ENCODE measurements at regions not wholly inside any gene's neighbourhood (a gene's known extent, or its start where the extent isn't known, plus 50 kb on each side); places are given as distances from the start of the nearest gene placed in this dataset.

DNA sequence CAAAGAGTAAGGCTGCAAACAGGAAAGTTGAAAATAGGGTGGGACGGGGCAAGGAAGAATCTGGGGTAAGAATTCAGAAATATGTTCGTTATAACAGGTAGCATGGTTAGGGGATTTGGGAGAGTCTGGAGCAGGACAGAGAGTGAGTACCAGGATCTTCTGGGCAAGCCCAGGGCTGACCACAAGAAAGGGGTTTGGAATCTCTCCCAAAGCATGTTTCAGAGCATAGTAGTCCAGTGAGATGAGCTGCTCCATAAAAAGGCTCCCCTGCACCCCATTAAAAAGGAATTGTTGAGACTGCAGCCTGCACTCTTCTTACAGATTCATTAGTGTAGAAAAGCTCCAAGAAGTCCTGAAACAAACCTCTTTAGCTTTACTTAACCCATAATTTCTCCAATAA lies 291.1 kb downstream of the MTX2 start:
- H3K4me1 Mint-ChIP-seq, result no peaks in the 10 kb centered on the region
- WGBS (ENCODE audit: insufficient coverage), result 78% methylated on average over 1 of the region's 2 CpGs
- no peaks in the 10 kb centered on the region for H3K9me3 Mint-ChIP-seq
- peaks cover 40 to 76% of the 10 kb centered on the region in 2 donors for H3K27me3 Mint-ChIP-seq (ENCODE audit: low read depth in 2 of 2)
- no peaks in the 10 kb centered on the region for H3K36me3 Mint-ChIP-seq
- DNase-seq (no peak), ATAC-seq (no peak)
- H3K4me3 Mint-ChIP-seq, result no peak overlapping the region
- no peak overlapping the region for H3K27ac Mint-ChIP-seq
- Histone ChIP-seq H3K4me3 (ENCODE audit: low read length) (no peak overlapping the region), H3K4me1 (ENCODE audit: control insufficient read depth, insufficient read depth, low read length) (no peaks in the 10 kb centered on the region), H3K27ac (ENCODE audit: low read length) (no peak overlapping the region), H3K27me3 (ENCODE audit: control insufficient read depth, insufficient read depth, low read length) (peaks cover 5% of the 10 kb centered on the region), H3K9me3 (ENCODE audit: control insufficient read depth, insufficient read depth, low read length) (no peaks in the 10 kb centered on the region), H3K36me3 (ENCODE audit: control insufficient read depth, insufficient read depth, low read length) (no peaks in the 10 kb centered on the region)
- intact Hi-C loops (cut with micrococcal nuclease), result no loop called here
- TF ChIP-seq, protein P1, sequence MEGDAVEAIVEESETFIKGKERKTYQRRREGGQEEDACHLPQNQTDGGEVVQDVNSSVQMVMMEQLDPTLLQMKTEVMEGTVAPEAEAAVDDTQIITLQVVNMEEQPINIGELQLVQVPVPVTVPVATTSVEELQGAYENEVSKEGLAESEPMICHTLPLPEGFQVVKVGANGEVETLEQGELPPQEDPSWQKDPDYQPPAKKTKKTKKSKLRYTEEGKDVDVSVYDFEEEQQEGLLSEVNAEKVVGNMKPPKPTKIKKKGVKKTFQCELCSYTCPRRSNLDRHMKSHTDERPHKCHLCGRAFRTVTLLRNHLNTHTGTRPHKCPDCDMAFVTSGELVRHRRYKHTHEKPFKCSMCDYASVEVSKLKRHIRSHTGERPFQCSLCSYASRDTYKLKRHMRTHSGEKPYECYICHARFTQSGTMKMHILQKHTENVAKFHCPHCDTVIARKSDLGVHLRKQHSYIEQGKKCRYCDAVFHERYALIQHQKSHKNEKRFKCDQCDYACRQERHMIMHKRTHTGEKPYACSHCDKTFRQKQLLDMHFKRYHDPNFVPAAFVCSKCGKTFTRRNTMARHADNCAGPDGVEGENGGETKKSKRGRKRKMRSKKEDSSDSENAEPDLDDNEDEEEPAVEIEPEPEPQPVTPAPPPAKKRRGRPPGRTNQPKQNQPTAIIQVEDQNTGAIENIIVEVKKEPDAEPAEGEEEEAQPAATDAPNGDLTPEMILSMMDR (IDR thresholded peaks at IDR 0.05), result no peak

DNA sequence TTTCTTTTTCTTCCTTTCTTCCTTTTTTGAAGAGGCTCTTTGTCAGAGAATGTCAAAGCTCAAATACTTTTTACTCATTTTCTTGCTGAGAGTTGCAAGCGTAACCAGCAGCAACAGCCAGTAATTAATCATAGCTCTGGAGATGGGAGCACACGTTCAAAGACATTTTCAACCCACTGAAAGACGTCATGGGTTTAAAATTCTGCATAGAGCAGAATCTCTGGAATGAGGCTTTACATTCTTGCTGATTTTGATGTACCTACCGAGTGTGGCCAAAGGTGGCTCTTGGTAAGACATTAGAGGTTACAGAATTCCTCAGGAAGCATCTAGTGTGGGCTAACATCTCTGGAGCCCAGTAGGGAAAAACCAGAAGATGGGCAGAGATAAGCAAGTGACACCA lies 292.5 kb downstream of the MTX2 start:
- no peak for ATAC-seq
- H3K9me3 Mint-ChIP-seq, result no peaks in the 10 kb centered on the region
- H3K36me3 Mint-ChIP-seq, result no peaks in the 10 kb centered on the region
- H3K4me1 Mint-ChIP-seq, result no peaks in the 10 kb centered on the region
- Histone ChIP-seq H3K9me3 (ENCODE audit: control insufficient read depth, insufficient read depth, low read length) (no peaks in the 10 kb centered on the region), H3K36me3 (ENCODE audit: control insufficient read depth, insufficient read depth, low read length) (no peaks in the 10 kb centered on the region), H3K27ac (ENCODE audit: low read length) (no peak overlapping the region), H3K27me3 (ENCODE audit: control insufficient read depth, insufficient read depth, low read length) (peaks cover 2% of the 10 kb centered on the region), H3K4me1 (ENCODE audit: control insufficient read depth, insufficient read depth, low read length) (no peaks in the 10 kb centered on the region), H3K4me3 (ENCODE audit: low read length) (no peak overlapping the region)
- H3K4me3 Mint-ChIP-seq, result no peak overlapping the region
- intact Hi-C loops (cut with micrococcal nuclease), result no loop called here
- whole genome bisulfite sequencing (ENCODE audit: insufficient coverage), result 69% methylated on average over 4 of the region's 4 CpGs
- TF ChIP-seq, protein P1 (IDR thresholded peaks at IDR 0.05), result no peak
- no peak for DNase-seq
- H3K27ac Mint-ChIP-seq, result no peak overlapping the region
- peaks cover 37 to 71% of the 10 kb centered on the region in 2 donors for H3K27me3 Mint-ChIP-seq (ENCODE audit: low read depth in 2 of 2)

DNA sequence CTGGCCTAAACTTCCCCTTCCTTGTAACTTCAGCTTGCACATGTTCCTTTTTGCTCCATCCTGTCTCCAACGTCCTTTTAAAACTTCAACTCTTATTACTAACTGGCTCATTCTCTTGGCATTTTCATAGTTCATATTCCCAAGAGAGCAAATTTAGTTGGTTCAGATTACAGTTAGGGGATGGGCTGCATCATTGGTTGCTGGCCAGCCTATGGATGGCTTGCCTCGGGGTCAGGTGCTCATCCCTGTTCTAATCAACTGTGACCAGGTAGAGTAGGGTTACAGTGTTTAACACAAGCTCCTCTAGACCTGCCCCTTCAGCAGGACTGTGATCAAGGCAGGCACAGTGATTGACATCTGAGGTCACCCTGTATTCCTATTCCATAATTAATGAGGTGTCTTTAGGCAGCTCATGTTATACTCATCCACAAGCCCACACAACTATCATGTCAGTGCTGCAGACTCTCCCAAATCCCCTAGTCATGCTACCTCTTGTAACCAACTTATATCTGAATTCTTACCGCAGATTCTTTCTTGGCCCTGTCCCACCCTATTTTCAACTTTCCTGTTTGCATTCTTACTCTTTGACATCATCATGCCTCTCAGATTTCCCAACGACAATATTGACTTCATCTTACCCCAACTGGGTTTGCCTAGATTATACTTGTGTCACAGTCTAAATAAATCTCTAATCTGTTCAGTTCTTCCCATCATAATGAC lies 293.3 kb downstream of the MTX2 start:
- DNase-seq (no peak), ATAC-seq (no peak)
- Mint-ChIP-seq H3K36me3 (no peaks in the 10 kb centered on the region), H3K4me3 (no peak overlapping the region), H3K9me3 (no peaks in the 10 kb centered on the region), H3K4me1 (no peaks in the 10 kb centered on the region), H3K27ac (no peak overlapping the region), H3K27me3 (ENCODE audit: low read depth in 2 of 2) (peaks cover 38 to 68% of the 10 kb centered on the region in 2 donors)
- H3K4me3 ChIP-seq (ENCODE audit: low read length), result no peak overlapping the region
- no peaks in the 10 kb centered on the region for H3K9me3 ChIP-seq (ENCODE audit: control insufficient read depth, insufficient read depth, low read length)
- H3K27ac ChIP-seq (ENCODE audit: low read length), result no peak overlapping the region
- peaks cover 2% of the 10 kb centered on the region for H3K27me3 ChIP-seq (ENCODE audit: control insufficient read depth, insufficient read depth, low read length)
- TF ChIP-seq, protein P1 (IDR thresholded peaks at IDR 0.05), result no peak
- H3K4me1 ChIP-seq (ENCODE audit: control insufficient read depth, insufficient read depth, low read length), result no peaks in the 10 kb centered on the region
- WGBS (ENCODE audit: insufficient coverage), result 66% methylated on average over 4 of the region's 4 CpGs
- H3K36me3 ChIP-seq (ENCODE audit: control insufficient read depth, insufficient read depth, low read length), result no peaks in the 10 kb centered on the region
- intact Hi-C loops (cut with micrococcal nuclease), result no loop called here

All from natural killer cell (primary cell).